Mucosa of descending colon (tissue), 3 donors: ENCODE measurements at regions not wholly inside any gene's neighbourhood (a gene's known extent, or its start where the extent isn't known, plus 50 kb on each side); places are given as distances from the start of the nearest gene placed in this dataset.
A peak's percentile ranks its signal among the peaks of the same experiment; 100 is the strongest.

Experiments used
- ATAC-seq: fragments of 200-7000 bp; cut with Tn5 transposase; one replicate; pipeline ENCODE4 v1.9.1; 2020; ENCODE audit warnings: mild to moderate bottlenecking, moderate library complexity
- DNase-seq, 3 donors: peaks; one replicate each; pipeline ENCODE4 v3.0.0-alpha.2; 2020
- H3K36me3 ChIP-seq: fragments of 200-600 bp; one replicate; pipeline ENCODE4 v1.8.0; 2021; ENCODE audit warnings: low read depth, mild to moderate bottlenecking
- H3K4me1 ChIP-seq: fragments of 200-600 bp; one replicate; pipeline ENCODE4 v1.8.0; 2021; ENCODE audit warnings: low read depth, mild to moderate bottlenecking
- H3K4me3 ChIP-seq: fragments of 200-600 bp; one replicate; pipeline ENCODE4 v1.8.0; 2021; ENCODE audit warnings: mild to moderate bottlenecking
- H3K9me3 ChIP-seq: fragments of 200-600 bp; one replicate; pipeline ENCODE4 v1.8.0; 2021; ENCODE audit warnings: mild to moderate bottlenecking
- CTCF ChIP-seq: fragments of 200-600 bp; IDR thresholded peaks from one replicate; pipeline ENCODE4 v1.8.0; 2022; ENCODE audit warnings: antibody characterized with exemption, mild to moderate bottlenecking
- intact Hi-C, 2 donors: fragments of 100-400 bp; cut with DNase I in 1 of 2; cut with micrococcal nuclease in 1 of 2; formaldehyde crosslinking; loops; one replicate each; pipeline versions ENCODE4 v1.11.0 to v1.11.1; 2022; cut with DNase I, micrococcal nuclease
- donor health status: DM: no; HTN: no; CAD: no; lungs with moderate emphysema.
- donor health status: DM: no; HTN: no; CAD: no.
- donor health status: DM: no; HTN: yes; CAD: no.

GRCh38 chr5:60453186-60453976 lies 246.6 kb downstream of the DEPDC1B start:
- no peak for ATAC-seq
- H3K4me1 ChIP-seq, result no peaks in the 10 kb centered on the region
- no peak overlapping the region for H3K4me3 ChIP-seq
- intact Hi-C loops, result no loop called here
- no peak for TF ChIP-seq CTCF
- H3K36me3 ChIP-seq, result no peaks in the 10 kb centered on the region
- DNase-seq, result no peak
- H3K9me3 ChIP-seq, result no peaks in the 10 kb centered on the region

DNA sequence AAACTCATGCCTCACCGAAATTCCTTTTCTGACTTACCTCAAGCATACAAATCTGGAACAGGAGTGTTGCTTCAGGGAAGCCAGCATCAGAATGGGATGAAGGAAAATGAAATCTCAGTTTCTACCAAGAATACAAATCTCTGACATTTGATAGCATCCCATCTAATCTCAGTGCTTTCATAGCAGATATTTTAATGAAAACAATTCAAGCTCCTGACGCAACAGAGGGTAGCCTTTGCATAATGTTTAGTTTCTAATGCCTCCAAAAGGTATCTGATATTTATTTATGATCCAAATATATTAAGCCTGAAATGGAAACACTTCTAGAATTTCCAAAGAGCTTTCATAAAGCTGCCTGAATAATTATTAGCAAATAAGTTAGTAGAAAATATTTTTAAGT lies 251.4 kb downstream of the DEPDC1B start:
- intact Hi-C loops, result no loop called here
- Histone ChIP-seq H3K36me3 (no peaks in the 10 kb centered on the region), H3K9me3 (no peaks in the 10 kb centered on the region), H3K4me3 (no peak overlapping the region), H3K4me1 (no peaks in the 10 kb centered on the region)
- DNase-seq (no peak), ATAC-seq (no peak)
- no peak for TF ChIP-seq CTCF

DNA sequence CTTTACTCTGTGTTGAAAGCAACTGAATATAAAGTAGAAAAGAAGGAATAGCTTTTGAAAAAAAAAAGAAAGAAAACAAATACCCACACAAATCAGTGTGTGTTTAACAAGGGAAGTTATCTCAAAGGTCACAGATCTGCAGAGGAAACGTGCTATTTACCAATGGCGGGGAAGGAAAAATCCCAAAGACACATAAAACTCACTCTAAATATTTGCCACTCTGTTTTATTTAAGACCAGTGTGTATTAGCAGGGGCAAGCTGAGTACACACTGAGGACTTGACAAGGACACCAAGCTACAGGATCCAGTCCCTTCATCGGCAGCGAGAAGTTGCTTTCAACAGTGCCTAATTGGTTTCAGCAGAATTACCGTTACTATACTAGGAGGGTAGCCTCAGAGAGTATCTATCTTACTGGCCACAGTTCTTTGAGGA lies 252.5 kb downstream of the DEPDC1B start:
- Histone ChIP-seq H3K4me3 (no peak overlapping the region), H3K9me3 (no peaks in the 10 kb centered on the region), H3K4me1 (no peaks in the 10 kb centered on the region), H3K36me3 (no peaks in the 10 kb centered on the region)
- peak in 1 of 3 donors; percentile 6 for DNase-seq
- ATAC-seq, result peak; percentile 67
- intact Hi-C loops, result no loop called here
- TF ChIP-seq CTCF, result no peak

DNA sequence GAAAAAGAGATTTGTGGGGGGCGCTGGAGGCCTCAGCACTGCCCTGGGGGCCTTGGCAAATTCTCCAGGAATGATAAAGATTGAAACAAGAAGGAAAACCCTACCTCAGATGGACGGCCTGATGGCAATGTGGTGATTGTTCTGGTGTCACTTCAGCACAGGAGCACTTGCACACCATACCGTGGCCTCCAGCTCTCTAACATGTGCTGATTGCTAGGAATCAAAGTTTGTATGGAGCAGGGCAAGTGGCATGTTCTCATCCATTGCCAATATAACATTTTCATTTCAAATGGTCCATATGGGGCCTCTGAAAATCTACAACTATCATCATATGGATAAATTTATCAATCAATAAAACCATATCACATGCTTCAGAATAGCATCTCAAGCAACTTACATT lies 253.0 kb downstream of the DEPDC1B start:
- TF ChIP-seq CTCF, result no peak
- no peaks in the 10 kb centered on the region for H3K36me3 ChIP-seq
- ATAC-seq (no peak), DNase-seq (no peak)
- no peaks in the 10 kb centered on the region for H3K9me3 ChIP-seq
- intact Hi-C loops, result no loop called here
- no peaks in the 10 kb centered on the region for H3K4me1 ChIP-seq
- no peak overlapping the region for H3K4me3 ChIP-seq

DNA sequence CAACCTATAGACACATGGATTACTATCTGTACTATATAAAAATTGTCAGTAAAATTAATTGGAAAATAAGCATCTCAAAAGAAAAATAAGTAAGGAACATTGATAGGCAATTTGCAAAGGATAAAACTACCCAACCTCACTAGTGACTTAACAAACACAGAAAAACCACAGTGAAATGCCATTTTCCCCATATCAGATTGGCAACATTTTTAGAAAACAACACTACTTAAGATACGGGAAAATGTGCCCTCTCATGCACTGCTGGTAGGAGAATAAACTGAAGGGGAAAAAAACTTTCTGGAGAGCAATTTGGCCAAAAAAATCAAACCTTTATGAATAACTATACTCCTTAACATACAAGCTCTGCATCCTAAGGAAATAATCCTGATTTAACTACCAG lies 254.0 kb downstream of the DEPDC1B start:
- Histone ChIP-seq H3K9me3 (no peaks in the 10 kb centered on the region), H3K36me3 (no peaks in the 10 kb centered on the region), H3K4me1 (no peaks in the 10 kb centered on the region), H3K4me3 (no peak overlapping the region)
- DNase-seq (no peak), ATAC-seq (no peak)
- intact Hi-C loops, result no loop called here
- TF ChIP-seq CTCF, result no peak
